NCI-H226 (cell line): ENCODE measurements at regions not wholly inside any gene's neighbourhood (a gene's known extent, or its start where the extent isn't known, plus 50 kb on each side); places are given as distances from the start of the nearest gene placed in this dataset.

Source experiments
- DNase-seq: peaks from one replicate; pipeline ENCODE4 v3.0.0-alpha.2; 2015

DNA sequence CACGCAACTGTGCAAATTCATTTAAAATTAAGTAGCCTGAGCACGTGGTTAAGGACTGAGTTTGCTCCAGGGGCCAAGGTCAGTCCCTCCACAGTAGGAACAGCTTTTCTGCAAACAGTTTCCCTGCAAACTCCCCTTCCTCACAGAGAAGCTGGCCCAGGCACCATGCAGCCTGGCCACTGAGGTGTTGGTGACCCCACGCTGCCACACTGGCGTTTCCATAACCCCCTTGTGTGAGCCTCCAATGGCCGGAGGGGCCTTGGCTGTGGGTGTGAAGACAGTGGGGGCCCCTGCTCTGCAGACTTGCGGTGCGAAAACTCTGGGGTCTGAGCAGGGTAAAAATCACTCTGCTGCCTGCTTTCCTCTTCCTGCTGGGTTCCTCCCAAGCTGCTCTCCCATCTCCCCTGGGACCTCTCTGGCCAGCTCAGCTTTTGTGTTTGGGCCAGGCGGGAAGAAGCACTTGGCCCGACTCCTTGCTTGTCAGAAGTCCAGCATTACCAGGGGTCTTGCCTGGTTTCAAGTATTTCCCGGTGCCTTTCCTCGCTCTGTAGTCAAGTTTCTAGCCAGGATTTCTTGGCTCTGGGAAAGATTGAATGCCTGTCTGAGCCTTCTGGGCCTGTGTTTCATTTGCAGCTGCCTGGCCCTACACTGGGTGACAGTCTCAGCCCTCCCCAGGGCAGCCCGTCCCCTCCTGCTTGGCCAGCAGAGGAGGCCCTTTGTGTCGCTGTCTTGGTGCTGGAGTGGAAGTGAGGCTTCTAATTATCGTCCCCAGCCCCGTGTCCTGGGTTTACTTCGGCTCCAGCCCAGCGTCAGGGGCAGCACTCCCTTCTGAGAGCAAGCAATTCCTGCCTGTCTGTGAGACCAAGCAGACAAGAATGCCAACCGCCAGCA lies 131.4 kb upstream of the SLC1A4 start:
- no peak for DNase-seq

- no peak for DNase-seq
Observed at GRCh38 chr2:64858541-64859311, 130.5 kb upstream of the SLC1A4 start.

GRCh38 chr2:64859312-64860212 lies 129.6 kb upstream of the SLC1A4 start:
- DNase-seq = peak; percentile 86

- DNase-seq = no peak
Observed at GRCh38 chr2:64860276-64860885, 128.8 kb upstream of the SLC1A4 start.

GRCh38 chr2:64860936-64861335 lies 128.3 kb upstream of the SLC1A4 start:
- no peak for DNase-seq

DNA sequence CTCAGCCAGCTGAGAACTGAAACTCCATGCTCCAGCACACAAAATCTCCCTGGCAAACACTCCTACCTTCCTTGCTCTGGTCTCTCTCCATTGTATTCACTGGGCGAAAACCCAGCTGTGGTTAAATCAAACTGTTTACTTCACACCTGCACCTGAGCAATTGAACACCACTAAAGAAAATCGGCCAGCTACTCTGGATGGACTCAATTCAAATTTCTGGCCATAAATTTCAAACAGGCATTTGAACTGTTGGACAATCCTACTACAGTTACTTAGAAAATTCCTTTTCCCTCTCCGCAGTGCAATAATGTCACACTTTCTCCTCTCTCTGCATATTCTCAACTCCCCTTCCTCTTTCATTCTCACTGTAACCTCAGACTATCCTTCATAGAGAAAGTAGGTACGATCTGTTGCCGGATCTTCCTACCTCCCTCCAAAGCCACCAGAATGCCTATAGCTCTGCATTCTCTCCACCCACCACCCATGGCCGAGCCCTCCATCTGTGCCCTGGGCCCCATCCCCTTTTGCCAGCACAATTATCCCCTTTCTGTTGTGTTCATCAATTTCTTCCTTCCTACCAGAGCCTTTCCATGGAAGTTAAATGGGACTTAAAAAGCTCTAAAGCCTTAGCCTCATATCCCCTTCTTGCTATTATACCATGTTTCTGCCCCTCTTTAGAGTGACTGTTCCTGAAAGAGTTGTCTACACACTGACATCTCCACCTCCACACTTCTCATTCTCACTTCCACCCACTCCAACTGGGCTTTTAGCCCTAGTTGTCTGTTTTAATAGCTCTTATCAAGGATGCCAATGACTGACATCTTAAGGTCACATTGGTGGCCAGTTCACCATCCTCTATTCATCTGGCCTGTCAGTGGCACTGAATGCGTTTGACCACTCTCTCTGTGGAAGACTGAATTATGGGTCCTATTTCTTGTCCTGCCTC lies 127.5 kb upstream of the SLC1A4 start:
- no peak for DNase-seq

DNA sequence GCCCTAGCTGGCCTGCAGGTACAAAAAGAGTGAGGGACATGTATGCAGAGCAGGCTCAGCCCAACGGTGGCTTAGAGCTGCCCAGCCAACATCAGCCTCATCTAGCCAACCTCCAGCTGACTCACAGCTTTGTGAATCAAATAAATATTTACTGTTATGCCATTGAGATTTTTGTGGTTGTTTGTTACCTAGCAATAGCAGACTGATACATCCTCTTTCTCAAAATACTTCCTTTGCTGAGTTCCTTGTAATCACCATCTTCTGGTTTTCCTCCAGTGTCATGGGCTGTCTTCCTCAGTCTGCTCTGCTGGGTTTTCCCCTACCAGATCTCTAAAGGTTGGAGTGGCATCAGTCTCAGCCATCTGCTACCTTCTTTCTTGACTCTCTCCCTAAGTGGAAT lies 126.6 kb upstream of the SLC1A4 start:
- no peak for DNase-seq

- DNase-seq = no peak
Observed at GRCh38 chr2:64863097-64863820, 125.9 kb upstream of the SLC1A4 start.

DNA sequence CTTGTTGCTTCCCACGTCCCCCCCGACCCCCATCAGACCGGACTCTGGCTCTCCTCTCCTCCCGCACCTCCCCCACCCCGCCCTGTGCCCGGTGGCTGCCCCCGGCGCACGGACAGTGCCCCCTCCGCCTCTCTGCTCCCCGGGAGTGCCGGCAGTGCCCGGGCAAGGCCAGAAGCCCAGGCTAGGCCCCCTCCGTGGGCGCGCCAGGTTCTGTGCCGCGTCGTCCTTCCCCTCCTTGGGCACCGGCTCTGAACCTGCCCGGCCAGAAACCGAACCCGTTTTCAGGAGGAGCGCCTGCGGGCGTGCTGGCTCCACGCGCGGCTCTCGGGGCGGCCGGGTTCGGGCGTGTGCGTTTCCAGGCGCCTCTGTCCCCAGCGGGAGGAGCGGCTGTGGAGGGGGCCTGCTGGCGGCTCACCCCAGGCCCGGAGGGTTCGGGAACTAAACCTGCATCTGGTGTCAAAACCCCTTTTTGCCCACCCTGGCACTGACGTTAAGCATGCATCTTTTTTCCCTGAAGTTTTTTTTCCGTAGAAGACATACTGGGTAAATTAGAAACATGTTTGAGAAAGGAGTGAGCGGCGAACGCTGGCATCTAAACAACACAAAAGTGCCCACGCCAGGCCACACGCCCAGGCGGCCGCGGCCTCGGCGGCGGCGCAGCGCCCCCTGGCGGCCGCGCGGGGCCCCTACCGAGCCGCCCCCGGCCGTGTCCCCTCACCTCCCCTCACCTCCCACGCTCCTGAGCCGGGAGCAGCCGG lies 123.9 kb upstream of the SLC1A4 start:
- peak; percentile 33 for DNase-seq

DNA sequence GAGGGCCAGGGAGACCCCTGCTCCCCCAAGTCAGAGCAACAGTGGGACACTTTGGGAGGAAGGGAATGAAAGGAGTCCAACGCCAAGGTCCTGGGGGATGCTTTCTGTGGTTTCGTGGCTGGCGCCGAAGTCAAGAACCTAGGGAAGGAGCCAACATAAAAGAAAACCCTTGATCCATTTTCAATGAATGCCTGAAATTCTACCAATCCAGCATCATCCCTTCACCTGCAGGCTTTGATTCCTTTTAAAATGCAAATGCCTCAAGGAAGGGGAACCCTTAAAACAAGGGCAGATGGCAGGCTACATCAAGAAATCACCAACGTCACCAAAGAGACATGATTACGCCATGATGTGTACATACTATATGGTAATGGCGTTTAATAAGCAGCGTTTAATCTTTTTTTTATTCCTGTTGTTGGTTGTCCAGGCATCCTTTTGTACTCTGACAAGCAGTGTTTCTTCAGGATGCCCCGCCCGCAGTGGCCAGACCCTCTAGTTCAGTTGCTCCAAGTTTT lies 123.3 kb upstream of the SLC1A4 start:
- DNase-seq = no peak

- no peak for DNase-seq
Observed at GRCh38 chr2:64866797-64867196, 122.4 kb upstream of the SLC1A4 start.

- DNase-seq = no peak
Observed at GRCh38 chr2:64867253-64867996, 121.8 kb upstream of the SLC1A4 start.

GRCh38 chr2:64869126-64869525 lies 120.1 kb upstream of the SLC1A4 start:
- DNase-seq = no peak

DNA sequence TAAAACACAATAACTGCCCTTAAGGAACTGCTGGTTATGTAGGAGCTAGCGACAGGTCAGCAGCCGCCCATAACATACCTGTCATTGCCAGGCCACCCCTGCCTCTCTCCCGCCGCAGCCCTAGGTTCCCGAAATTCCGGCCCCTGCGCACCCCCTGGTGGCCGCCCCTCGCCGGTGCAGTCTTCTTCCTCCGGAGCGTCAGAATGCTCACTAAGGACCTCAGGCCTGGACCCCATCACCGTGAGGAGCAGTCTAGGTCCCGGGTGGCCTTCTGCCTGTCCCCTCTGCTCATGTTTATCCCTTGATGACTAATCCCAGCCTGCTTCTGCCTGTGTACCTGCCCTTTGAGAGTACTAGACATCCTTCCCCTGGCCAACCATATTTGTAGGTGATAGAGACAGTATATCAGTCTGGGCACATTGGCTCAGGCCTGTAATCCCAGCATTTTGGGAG lies 115.7 kb upstream of the SLC1A4 start:
- DNase-seq = no peak

DNA sequence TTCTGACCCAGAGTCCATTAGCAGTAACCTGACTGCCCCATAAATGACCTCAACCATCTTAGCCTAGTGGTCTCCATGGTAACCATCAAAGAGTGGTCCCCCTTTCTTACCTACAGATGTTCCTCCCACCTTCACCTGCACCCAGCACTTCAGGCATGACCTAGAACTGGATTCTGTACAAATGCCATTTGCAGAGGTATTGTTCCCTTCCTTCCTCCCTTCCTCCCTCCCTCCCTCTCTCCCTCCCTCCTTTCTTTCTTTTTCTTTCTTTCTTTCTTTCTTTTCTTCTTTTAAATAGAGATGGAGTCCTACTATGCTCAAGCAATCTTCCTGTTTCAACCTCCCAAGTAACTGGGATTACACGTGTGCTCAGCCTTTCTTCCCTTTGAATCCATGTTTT lies 114.6 kb upstream of the SLC1A4 start:
- no peak for DNase-seq

DNA sequence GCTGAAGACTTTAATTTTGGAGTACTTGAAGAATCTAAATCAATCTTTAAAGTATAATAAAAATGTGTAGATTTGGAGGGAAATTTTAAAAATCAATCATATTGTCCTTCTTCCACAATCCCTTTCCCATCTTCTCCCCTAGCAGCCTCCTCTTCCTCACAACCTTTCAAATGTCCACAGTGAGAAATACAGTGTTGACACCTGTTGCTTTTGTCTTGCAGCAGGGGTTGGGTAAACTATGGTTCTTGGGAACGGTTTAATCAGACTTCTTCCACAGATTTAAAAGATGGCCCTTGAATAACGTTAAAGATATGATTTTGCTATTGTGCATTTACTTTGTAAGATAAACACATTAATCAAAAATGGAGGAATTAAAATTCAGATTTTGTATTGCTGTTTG lies 113.8 kb upstream of the SLC1A4 start:
- DNase-seq = no peak

GRCh38 chr2:64876137-64876647 lies 113.0 kb upstream of the SLC1A4 start:
- peak; percentile 87 for DNase-seq

DNA sequence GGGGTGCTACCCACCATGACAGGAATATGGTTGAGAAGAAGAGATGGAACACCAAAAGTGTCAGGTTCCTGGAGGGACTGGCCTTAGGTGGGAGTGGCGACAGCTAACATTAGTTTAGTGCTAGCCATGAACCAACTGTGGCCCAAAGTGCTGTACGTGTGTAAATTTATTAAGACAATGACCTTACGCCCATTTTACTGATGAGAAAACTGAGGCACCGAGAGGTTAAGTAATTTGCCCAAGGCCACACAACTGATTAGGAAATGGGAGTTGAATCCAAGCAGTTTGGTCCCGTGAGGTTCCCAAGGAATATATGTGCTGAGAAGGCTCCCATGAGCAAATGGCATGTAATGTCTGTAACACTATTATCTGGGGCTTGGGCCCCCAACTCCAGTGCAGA lies 109.5 kb upstream of the SLC1A4 start:
- no peak for DNase-seq
